ENCODE measurements at regions not wholly inside any gene's neighbourhood (a gene's known extent, or its start where the extent isn't known, plus 50 kb on each side); places are given as distances from the start of the nearest gene placed in this dataset.
"Not testable (repeated sequence)": the region's sequence is repeated elsewhere in the genome, so short reads cannot be mapped to it uniquely, and the experiment has no call there.

- not testable (repeated sequence) for TF ChIP-seq CTCF (IDR thresholded peaks at IDR 0.05); TCF7L2 (IDR thresholded peaks at IDR 0.05; ENCODE audit: low read depth, low read length); REST (IDR thresholded peaks at IDR 0.05; ENCODE audit: insufficient read depth in 1 of 2, low read depth in 2 of 2, low read length in 1 of 2); POLR2AphosphoS5 (IDR thresholded peaks at IDR 0.05; ENCODE audit: low read depth, low read length)
Measured at GRCh38 chr15:24534032-24534431, 141.5 kb upstream of the NPAP1 start.
